ENCODE measurements at regions not wholly inside any gene's neighbourhood (a gene's known extent, or its start where the extent isn't known, plus 50 kb on each side); places are given as distances from the start of the nearest gene placed in this dataset.

DNA sequence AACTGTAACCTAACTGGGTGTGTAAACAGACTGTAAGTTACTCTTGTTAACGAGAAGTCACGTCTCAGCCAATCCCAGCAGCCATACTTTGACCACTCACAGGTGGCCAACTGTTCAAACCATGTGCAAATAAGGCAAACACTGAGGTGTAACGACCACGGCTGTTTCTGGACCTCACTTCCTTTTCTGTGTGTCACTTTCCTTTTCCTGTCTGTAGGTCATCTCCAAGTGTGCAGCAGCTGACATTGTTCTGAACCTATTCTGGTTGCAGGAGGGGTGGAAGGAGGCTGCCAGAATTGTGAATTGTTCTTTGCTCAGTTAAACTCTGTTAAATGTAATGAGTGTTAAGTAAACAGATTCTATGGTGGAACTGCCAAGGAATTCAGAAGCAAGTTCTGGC is 627.4 kb downstream of the KCNJ2 start:
- no peak overlapping the region for H3K4me3 ChIP-seq (ENCODE audit: low read depth, low read length)
- DNase-seq (ENCODE audit: low read depth): no peak

DNA sequence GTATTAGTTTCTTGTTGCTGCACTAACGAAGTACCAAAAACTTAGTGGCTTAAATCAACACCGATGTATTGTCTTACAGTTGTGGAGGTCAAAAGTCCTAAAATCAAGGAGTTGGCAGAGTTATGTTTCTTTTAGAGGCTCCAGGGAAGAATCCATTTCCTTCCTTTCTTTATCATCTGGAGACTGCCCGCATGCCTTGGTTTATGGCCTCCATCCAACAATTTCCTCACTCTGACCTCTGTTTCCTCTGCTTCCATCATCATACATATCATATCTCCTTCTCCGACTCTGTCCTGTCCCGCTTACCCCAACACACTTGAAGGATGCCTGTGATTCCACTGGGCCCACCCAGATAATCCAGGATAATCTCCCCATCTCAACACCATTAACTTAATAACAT is 627.8 kb downstream of the KCNJ2 start:
- H3K4me3 ChIP-seq (ENCODE audit: low read depth, low read length): no peak overlapping the region
- DNase-seq (ENCODE audit: low read depth): no peak

DNA sequence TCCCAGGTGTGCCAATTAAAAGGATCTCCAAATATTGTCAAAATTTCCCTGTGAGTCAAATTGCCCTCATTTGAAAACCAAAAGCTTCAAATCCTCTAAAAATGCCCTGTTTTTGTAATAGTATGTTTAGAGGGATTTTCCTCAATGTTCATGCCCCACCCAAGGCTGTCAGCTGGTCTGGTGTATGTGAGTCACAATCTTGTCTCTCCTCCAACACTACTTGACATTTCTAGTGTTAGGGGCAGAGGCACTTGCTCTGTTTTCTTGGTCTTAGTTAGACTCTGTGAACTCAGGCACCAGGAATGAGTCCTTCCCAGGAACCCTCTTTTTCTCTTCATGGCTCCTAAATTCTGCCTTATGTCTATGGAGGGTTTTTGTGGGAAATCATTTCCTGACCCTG is 634.8 kb downstream of the KCNJ2 start:
- H3K4me3 ChIP-seq (ENCODE audit: low read depth, low read length): no peak overlapping the region
- no peak for DNase-seq (ENCODE audit: low read depth)

DNA sequence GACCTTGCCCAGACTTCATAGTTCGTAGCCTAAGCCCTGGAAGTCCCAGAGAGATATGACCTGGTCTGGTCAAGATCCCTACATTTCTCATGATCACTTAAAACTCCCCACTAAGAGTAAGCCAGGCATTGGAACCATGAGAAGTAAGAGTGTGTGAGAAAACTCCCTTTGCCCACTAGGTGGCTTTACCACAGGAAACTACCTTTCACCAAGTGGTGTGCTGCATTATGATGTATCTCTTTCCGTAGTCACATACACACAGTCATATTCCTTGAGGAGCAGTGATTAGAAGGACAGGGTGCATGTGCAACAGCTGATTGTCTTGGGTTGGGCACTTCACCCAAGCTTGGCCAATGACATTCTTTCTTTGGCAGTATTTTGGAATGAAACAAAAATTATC is 639.3 kb downstream of the KCNJ2 start:
- no peak overlapping the region for H3K4me3 ChIP-seq (ENCODE audit: low read depth, low read length)
- no peak for DNase-seq (ENCODE audit: low read depth)

DNA sequence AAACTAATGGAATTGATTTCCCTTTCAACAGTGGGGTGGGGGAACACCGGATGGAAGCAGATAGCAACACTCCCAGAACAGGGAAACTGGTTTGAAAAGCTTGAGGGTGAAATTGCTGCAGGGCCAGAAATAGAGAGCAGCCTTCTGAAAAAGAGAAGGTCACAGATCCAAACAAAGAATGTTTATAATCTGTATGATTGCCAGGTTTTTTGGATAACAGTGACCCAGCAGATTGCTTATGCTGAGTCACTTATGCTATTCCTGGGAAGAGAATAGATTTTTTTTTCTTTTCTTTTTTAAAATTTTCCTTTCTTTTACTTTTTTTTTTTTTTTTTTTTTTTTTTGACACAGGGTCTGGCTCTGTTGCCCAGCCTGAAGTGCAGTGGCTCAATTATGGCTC is 641.3 kb downstream of the KCNJ2 start:
- H3K4me3 ChIP-seq (ENCODE audit: low read depth, low read length): no peak overlapping the region
- DNase-seq (ENCODE audit: low read depth): no peak

DNA sequence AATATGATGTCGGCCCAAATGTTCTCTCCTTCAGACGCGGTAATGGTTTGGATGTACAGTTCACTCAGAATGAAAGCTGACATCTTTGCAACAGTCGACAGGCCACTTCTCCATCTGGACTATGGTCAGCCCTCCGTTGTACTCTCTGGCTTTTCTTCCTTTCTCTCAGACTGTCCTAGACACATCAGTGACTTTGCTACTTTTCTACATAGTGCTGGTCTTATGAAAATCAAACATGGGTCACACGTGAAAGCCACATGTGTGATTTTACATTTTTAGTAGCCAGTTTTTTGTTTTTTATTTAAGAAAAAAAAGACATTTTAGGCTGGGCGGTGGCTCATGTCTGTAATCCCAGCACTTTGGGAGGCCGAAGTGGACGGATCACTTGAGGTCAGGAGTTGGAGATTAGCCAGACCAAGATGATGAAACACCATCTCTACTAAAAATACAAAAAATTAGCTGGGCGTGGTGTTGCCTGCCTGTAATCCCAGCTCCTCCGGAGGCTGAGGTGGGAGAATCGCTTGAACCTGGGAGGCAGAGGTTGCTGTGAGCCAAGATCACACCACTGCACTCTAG is 644.1 kb downstream of the KCNJ2 start:
- no peak for DNase-seq (ENCODE audit: low read depth)

DNA sequence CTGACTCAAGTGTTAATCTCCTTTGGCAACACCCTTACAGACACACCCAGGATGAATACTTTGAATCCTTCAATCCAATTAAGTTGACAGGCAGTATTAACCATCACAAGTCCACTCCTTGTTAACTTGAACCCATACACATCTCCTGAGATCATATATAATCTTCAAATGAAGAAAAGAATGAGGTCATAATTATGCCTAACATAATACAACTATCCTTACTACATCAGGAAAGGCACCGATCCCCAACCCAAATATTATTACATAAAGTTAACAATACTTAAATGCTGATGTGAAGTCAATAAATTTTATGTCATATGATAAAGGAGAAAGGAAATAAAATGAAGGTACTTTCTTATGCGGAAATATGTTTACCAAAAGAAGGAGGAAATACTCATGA is 649.9 kb downstream of the KCNJ2 start:
- no peak for DNase-seq (ENCODE audit: low read depth)

More for the DNA sequence above, 644.1 kb downstream of the KCNJ2 start:
- no peak overlapping the region for H3K4me3 ChIP-seq (ENCODE audit: low read depth, low read length)

DNA sequence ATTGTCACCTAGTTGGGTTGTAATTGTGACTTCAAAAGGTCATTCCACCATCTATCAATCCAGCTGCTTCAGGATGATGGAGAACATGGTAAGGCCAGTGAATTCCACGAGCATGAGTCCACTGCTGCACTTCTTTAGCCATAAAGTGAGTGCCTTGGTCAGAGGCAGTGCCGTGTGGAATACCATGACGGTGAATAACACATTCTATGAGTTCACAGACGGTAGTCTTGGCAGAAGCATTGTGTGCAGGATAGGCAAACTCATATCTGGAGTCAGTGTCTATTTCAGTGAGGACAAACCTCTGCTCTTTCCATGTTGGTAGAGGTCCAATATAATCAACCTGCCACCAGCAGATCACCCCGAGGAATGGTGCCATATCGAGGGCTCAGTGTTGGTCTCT is 650.9 kb downstream of the KCNJ2 start:
- H3K4me3 ChIP-seq (ENCODE audit: low read depth, low read length): no peak overlapping the region
- DNase-seq (ENCODE audit: low read depth): no peak

More for the DNA sequence above, 649.9 kb downstream of the KCNJ2 start:
- H3K4me3 ChIP-seq (ENCODE audit: low read depth, low read length): no peak overlapping the region

DNA sequence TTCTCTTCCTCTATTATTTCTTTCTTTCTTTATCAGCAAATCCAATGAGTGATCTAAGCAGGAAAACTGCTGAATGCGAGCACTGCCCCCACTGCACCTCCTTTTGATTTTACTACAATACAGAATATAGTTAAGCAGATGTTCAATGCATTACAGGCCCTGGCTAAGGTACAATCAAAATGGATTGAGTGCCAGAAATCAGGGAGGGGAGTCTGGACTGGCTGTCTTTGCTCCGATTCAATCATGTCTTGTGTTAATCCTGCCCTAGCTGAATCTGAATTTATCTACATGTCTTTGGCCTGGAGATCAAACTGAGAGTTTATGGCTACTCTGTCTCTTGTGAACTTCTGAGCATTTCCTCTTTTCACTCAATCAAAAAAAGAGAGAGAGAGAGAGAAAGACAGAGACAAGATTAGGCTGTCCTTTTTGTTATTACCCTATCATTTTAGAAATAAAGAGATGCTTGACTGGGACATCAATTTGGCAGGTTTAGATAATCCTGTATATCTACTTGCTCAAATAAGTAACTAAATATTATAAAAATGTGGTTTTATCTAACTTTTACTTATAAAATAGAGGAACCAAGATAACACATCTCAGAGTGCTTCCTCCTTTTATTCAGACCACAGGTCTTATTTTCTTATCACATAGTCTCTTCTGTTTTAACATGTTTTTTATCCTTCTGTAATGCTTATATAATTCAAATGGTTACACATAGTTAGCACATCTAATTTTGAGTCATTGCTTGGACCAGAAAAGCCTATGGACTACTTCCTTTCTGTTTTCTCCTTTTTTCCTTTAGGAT is 656.2 kb downstream of the KCNJ2 start:
- no peak overlapping the region for H3K4me3 ChIP-seq (ENCODE audit: low read depth, low read length)

DNA sequence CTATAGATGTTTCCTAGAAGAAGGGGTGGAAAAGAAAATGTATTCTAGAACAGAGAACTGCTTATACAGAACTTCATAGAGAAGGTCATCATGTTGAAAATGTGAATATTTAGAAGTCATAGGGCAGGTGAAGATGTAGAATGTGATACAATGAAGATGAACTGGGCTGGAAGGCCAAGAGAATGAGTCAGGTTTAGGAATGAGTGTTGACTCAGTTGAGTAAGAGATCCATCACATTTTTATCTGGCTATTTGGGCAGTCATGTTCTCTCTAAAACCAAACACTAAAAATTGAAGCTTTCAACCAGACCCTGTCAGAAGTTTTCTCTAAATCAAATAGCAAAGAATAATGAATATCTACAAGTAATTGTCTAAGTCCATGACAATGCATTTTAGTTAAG is 660.5 kb downstream of the KCNJ2 start:
- no peak overlapping the region for H3K4me3 ChIP-seq (ENCODE audit: low read depth, low read length)
- no peak for DNase-seq (ENCODE audit: low read depth)

More for the DNA sequence above, 656.2 kb downstream of the KCNJ2 start:
- no peak for DNase-seq (ENCODE audit: low read depth)

DNA sequence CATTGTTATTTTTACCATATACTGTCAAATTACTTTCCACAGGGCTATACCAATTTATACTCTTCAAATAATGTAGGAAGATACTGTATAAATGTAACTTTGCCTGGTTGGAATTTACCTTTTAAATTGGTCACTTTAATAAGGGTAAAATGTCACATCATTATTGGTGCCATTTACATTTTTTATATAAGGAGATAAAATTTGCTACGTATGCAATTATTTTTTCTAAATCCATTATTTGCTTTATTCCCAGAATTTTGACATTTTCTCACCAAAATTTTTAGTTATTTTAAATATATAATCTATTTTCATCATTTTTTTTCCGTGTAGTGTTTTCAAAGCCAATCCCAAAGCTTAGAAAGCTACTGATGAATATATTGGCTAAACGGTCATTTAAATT is 664.7 kb downstream of the KCNJ2 start:
- no peak overlapping the region for H3K4me3 ChIP-seq (ENCODE audit: low read depth, low read length)
- no peak for DNase-seq (ENCODE audit: low read depth)

DNA sequence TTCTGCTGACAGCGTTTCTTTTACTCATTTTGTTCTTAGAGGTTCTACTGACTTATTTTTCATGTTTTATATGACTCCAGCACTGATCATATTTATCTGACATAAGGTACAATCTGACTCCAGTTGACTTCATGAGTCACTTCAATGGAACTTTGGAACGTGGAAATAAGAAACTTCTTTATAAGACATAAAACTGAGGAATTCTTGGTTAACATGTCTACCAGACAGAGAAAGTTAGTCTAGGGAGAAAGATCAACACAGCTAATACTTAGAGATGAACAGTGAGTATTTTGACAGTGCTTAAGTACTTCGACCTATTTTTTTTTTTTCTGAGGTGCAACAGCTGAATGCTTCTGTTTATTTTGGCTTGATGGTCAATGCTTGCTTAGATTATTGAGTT is 679.5 kb downstream of the KCNJ2 start:
- no peak overlapping the region for H3K4me3 ChIP-seq (ENCODE audit: low read depth, low read length)
- peak; percentile 48 for DNase-seq (ENCODE audit: low read depth)

DNA sequence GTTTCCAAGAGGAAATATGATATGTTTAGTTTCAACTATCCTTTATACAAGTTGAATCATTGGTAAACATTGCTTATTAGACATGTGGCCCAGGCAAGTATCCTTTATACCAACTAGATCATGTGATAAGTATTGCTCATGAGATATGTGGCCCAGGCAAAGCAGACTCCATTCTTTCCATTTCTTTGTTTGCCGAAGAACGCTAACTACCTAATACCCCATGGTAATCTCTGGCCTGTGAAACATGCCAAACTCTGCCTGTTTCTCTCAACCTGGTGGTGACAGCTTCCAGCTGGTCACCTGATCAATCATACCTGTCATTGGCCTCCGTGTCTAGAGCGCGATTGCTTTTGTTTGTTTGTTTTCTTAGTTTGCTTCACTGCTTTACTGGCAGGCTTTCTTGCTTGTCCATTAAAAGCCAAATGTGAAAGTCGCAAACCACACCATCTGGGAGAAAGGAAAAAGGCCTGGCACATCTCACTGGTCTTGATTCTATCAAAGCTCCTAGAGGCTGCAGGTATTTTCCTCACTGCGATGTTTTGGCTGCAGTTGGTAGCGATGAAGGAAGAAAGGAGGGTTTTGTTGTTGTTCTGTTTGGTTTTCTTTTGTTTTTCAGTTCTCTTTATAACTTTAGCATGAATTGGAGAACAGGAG is 686.2 kb downstream of the KCNJ2 start:
- no peak overlapping the region for H3K4me3 ChIP-seq (ENCODE audit: low read depth, low read length)

DNA sequence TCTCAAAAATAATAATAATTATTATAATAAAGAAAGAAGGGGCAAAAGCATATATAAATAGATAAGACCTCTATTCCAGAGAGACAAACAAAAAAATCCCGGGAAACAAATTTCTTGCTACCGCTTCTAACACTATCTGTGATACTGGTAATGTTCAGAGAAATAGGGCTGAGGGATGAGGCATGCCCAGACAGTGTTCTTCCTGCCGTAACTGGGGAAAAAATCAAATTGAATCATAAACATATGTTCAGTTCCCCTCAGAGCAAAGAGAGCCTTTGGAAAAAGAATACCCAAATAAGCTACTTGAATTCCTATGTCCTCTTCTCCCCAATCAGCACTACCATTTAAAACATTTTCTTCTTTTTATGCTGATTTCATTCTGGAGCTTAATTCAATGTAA is 688.0 kb downstream of the KCNJ2 start:
- DNase-seq (ENCODE audit: low read depth): no peak
- no peak overlapping the region for H3K4me3 ChIP-seq (ENCODE audit: low read depth, low read length)

More for the DNA sequence above, 686.2 kb downstream of the KCNJ2 start:
- DNase-seq (ENCODE audit: low read depth): peak; percentile 23

DNA sequence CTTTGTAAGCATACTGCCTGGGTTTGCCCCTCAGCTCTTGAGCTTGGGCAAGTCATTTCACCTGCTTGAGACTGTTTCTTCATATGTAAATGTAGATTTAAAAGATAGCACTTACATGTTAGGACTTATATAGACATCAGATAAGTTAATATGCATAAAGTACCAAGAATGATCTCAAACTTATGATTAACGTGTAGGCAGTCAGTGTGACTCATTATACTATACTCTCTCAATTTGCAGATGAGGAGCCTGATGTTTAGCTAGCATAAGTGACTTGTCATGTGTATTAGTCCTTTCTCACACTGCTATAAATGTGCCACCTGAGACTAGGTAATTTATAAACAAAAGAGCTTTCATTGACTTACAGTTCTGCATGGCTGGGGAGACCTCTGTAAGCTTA is 690.5 kb downstream of the KCNJ2 start:
- no peak for DNase-seq (ENCODE audit: low read depth)
- H3K4me3 ChIP-seq (ENCODE audit: low read depth, low read length): no peak overlapping the region

DNA sequence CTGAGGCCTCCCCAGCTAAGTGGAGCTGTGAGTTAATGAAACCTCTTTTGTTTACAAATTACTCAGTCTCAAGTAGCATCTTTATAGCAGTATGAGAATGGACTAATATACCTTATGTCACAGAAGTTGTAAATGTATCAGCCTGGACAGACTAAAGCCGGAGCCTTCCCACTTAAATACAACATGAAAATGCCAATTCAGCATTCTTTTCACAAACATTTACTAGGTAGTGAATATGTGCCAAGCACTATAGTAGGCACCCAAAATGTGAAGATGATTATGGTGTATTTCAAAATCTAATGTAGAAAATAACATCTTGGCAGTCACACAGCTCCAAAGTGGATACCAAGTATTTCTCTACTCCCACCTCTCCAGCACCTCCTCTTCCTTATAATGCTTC is 693.0 kb downstream of the KCNJ2 start:
- no peak overlapping the region for H3K4me3 ChIP-seq (ENCODE audit: low read depth, low read length)
- DNase-seq (ENCODE audit: low read depth): no peak

DNA sequence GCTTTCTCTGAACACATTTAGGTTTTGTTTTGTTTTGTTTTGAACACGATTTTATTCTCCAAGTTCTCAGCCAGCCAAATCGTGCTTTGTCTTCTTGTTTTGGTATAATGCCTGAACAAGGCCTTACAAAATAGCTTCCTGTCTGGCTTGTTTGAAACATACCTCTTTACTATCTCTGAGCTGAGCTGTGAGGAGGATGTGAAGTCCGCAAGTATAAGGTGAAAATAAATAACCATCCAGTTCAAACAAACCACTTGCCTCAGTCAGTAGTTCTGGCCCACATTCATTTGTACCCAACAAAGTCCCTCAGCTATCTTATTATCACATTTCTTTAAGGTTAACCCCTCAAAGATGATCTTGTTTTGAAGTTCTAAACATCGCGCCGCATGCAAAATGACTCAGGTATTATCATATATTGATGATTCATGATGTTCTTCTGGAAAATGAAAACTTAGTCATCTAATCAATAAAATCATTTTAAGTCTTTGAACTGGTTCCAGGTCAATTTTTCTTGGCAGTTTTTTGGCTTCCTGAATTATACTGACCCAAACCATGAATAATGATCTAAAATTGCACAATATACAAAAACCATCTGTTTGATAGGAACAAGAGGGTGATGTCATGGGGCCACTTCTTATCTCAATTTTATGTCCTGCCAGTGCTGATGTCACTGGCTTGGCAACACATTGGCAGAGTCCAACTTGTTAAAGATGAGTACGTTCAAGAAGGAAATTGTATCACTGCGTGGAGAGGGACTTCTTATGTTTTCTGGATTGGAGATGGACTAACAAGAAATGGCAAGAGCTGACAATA is 694.3 kb downstream of the KCNJ2 start:
- no peak for DNase-seq (ENCODE audit: low read depth)
- H3K4me3 ChIP-seq (ENCODE audit: low read depth, low read length): no peak overlapping the region

DNA sequence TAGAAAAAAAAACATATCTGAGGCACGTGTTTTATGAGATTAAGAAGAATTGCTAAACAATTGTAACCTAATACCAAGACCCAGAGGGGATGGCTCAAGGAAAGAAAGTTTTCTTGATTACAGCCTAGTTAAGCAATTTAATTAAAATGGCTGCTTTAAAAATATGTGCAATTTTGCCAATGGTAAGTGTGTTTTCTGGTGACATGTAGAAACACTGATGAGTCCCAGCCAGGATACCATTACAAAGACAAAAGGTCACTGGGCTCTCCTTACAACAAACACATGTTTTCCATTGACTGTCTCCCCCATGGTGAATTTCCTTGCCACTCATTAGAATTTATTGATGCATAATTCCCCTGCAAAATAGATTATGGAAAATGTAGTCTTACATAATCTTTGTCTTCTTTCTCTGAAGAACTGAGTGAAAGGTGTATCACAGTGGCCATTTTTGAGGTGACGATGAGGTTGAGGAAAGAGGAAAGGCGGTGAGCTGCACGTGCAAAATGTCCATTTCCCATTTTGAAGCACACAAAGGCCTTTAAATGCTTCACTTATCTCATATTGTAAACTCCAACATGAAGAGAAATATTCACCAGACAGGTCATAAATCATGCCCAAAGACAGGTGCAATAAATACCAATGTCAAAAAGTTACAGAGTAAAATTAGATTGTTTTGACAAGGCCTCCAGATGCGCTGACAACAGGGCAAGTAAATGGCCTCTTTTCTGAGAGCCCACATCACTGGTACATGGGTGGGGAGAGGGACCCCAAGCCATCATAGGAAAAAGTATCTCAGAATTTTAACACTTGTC is 696.9 kb downstream of the KCNJ2 start:
- no peak overlapping the region for H3K4me3 ChIP-seq (ENCODE audit: low read depth, low read length)
- DNase-seq (ENCODE audit: low read depth): no peak

DNA sequence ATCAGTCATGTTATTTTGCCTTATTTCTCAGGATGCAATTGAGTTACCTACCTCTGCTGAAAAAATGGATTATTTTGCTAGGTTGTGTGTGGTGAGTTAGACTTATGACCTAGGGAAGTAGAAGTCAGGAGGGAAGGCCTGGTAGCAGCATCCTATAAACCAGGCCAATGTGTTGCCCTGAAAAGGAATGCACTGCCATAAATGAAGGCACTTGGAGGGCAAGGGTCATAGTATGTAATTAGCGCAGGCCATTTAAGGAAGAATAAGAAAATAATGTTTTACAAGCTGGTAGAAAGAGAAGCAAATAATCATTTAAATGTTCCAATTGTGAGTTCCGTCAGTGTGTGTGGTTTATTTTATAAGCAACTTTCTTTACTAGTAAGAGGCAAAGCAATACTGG is 698.8 kb downstream of the KCNJ2 start:
- DNase-seq (ENCODE audit: low read depth): no peak
- H3K4me3 ChIP-seq (ENCODE audit: low read depth, low read length): no peak overlapping the region

Data from skeletal muscle cell (primary cell).